ENCODE measurements at regions not wholly inside any gene's neighbourhood (a gene's known extent, or its start where the extent isn't known, plus 50 kb on each side); places are given as distances from the start of the nearest gene placed in this dataset.

DNA sequence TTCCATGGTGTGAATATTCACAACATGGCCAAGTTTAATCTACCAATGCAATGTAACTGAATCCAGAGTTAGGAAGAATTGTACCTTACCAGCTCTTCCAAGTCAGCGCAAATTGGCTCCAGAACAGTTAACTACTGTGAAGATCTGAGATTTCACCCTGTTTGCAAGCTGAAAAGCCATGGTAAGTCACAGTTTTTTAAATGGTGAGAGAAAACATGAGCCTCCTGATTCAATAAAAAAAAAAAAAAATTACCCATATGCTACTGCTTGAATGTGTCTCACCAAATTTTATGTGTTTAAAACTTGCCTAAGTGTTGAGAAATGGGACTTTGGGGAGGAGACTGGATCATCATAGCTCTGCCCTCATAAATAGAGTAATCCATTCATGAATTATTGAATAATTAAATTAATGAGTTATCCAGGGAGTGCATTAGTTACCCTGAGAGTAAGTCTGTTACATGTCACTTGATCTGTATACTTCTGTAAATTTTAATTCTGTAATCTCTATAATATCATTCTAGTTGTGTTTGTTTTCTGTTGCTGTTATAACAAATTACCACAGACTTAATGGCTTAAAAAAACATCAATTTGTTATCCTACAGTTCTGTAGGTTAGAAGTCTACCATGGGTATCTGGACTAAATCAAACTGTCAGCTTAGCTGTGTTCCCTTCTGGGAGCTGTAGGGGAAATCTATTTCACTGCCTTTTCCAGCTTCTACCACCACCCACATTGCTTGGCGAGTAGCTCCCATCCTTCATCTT, 1355.9 kb downstream of the GRIK2 start:
- H3K27me3 ChIP-seq = no peaks in the 10 kb centered on the region
- H3K27ac ChIP-seq = no peak overlapping the region
- no peaks in the 10 kb centered on the region for H3K36me3 ChIP-seq
- H3K9me3 ChIP-seq = no peaks in the 10 kb centered on the region
- intact Hi-C loops (cut with DNase I) = no loop called here
- no peaks in the 10 kb centered on the region for H3K4me1 ChIP-seq
- no peak overlapping the region for H3K4me3 ChIP-seq
- no peak for TF ChIP-seq POLR2A (IDR thresholded peaks at IDR 0.05)
- no peak for TF ChIP-seq CTCF (IDR thresholded peaks at IDR 0.05)
- DNase-seq = no peak
- no peak for ATAC-seq
- 73% methylated on average over 2 of the region's 2 CpGs for WGBS (ENCODE audit: insufficient coverage, low coverage, low lambda C conversion rate, missing lambda C conversion rate)

DNA sequence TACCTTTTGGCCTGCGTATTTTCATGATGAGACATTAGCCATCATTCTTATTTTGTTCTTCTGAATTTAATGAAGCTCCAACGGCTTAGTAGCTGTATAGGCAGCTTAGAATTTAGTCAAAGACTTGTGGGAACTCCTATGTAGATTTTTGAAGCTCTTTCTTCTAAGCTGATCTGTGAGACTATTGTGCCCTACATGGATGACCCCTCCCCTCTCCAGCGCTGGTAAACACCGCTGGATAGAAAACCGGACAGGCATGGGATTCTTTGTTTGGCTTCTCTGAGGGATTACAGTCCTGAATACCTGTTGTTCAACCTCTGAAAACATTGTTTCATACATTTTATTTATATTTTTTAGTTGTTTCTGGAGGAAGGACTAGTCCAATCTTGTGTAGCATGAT, 1353.4 kb downstream of the GRIK2 start:
- no peaks in the 10 kb centered on the region for H3K4me1 ChIP-seq
- intact Hi-C loops (cut with DNase I) = no loop called here
- H3K36me3 ChIP-seq = no peaks in the 10 kb centered on the region
- no peaks in the 10 kb centered on the region for H3K9me3 ChIP-seq
- H3K27me3 ChIP-seq = no peaks in the 10 kb centered on the region
- H3K27ac ChIP-seq = no peak overlapping the region
- no peak for TF ChIP-seq POLR2A (IDR thresholded peaks at IDR 0.05)
- TF ChIP-seq CTCF (IDR thresholded peaks at IDR 0.05) = no peak
- no peak overlapping the region for H3K4me3 ChIP-seq
- DNase-seq (no peak), ATAC-seq (no peak)
- 73% methylated on average over 5 of the region's 5 CpGs for WGBS (ENCODE audit: insufficient coverage, low coverage, low lambda C conversion rate, missing lambda C conversion rate)

GRCh38 chr6:102742754-102743356, 1349.3 kb downstream of the GRIK2 start:
- no peak for TF ChIP-seq POLR2A (IDR thresholded peaks at IDR 0.05)
- ATAC-seq = no peak
- no peak for DNase-seq
- no peak overlapping the region for H3K27ac ChIP-seq
- H3K9me3 ChIP-seq = no peaks in the 10 kb centered on the region
- no peaks in the 10 kb centered on the region for H3K27me3 ChIP-seq
- intact Hi-C loops (cut with DNase I) = no loop called here
- H3K36me3 ChIP-seq = no peaks in the 10 kb centered on the region
- no peak overlapping the region for H3K4me3 ChIP-seq
- no peaks in the 10 kb centered on the region for H3K4me1 ChIP-seq
- 36% methylated on average over 7 of the region's 7 CpGs for WGBS (ENCODE audit: insufficient coverage, low coverage, low lambda C conversion rate, missing lambda C conversion rate)

DNA sequence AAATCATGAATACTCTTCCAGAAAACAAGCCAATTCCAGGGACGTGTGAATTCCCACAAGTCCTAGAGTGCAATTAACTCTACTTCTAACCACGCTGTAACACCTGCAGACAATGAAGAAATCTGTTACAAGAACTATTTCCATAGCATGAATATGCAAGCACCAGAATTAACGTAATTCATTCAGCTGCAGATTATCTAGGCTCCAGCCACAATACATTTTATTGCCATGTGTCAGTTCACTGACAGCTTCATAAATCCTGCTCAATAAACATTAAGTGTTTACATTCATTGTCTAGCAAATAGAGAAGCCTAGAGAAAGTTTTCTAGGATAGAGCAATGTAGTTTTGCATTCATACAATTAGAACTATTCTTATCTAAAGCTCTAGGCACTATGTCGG, 1348.5 kb downstream of the GRIK2 start:
- H3K36me3 ChIP-seq = no peaks in the 10 kb centered on the region
- no peaks in the 10 kb centered on the region for H3K27me3 ChIP-seq
- no peaks in the 10 kb centered on the region for H3K4me1 ChIP-seq
- H3K9me3 ChIP-seq = no peaks in the 10 kb centered on the region
- H3K4me3 ChIP-seq = no peak overlapping the region
- no peak overlapping the region for H3K27ac ChIP-seq
- intact Hi-C loops (cut with DNase I) = no loop called here
- ATAC-seq = no peak
- 31% methylated on average over 4 of the region's 4 CpGs for WGBS (ENCODE audit: insufficient coverage, low coverage, low lambda C conversion rate, missing lambda C conversion rate)
- no peak for TF ChIP-seq CTCF (IDR thresholded peaks at IDR 0.05)
- TF ChIP-seq POLR2A (IDR thresholded peaks at IDR 0.05) = no peak
- no peak for DNase-seq

DNA sequence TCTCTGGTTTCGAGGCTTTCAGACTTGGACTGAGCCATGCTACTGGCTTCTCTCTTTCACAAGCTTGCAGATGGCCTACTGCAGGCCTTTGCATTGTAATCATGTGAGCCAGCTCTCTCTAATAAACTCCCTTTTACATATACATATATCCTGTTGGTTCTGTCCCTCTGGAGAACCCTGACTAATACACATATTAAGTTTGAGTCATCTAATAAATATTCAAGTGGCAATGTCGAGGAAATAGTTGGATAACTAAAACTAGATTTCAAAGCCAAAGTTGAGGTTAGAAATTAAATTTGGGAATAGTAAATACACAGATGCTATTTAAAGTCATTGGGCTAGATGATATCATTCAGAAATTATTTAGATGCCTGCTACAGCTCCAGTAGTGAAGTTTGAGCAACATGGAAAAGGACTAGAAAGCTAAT, 1343.4 kb downstream of the GRIK2 start:
- Histone ChIP-seq H3K36me3 (no peaks in the 10 kb centered on the region), H3K27me3 (no peaks in the 10 kb centered on the region), H3K4me3 (no peak overlapping the region), H3K9me3 (no peaks in the 10 kb centered on the region), H3K4me1 (no peaks in the 10 kb centered on the region), H3K27ac (no peak overlapping the region)
- ATAC-seq (no peak), DNase-seq (no peak)
- no peak for TF ChIP-seq CTCF (IDR thresholded peaks at IDR 0.05)
- TF ChIP-seq POLR2A (IDR thresholded peaks at IDR 0.05) = no peak
- intact Hi-C loops (cut with DNase I) = no loop called here
- whole genome bisulfite sequencing (ENCODE audit: insufficient coverage, low coverage, low lambda C conversion rate, missing lambda C conversion rate) = 58% methylated on average over 2 of the region's 2 CpGs
